ENCODE measurements at regions not wholly inside any gene's neighbourhood (a gene's known extent, or its start where the extent isn't known, plus 50 kb on each side); places are given as distances from the start of the nearest gene placed in this dataset.

GRCh38 chr18:77572537-77572936 is 322.9 kb downstream of the GALR1 start:
- DNase-seq (ENCODE audit: low read depth): no peak

DNA sequence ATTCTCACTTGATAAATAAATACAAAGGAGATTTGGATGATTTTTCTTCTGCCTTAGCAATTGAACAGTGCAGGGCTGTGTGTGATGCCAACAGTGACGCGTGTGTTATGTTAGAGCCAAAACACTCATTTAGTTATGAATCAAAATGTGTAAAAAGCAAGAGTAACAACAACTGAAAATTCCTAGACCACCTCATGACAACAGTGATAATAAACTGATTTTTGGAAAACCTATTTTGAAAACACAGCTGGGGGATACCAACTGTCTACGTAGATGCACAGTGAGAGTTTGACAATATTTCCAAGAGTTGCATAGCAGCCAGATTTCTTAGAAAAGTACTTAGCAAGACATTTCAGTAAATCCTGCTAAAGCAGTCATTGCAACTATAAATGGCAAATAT is 323.9 kb downstream of the GALR1 start:
- DNase-seq (ENCODE audit: low read depth): no peak

DNA sequence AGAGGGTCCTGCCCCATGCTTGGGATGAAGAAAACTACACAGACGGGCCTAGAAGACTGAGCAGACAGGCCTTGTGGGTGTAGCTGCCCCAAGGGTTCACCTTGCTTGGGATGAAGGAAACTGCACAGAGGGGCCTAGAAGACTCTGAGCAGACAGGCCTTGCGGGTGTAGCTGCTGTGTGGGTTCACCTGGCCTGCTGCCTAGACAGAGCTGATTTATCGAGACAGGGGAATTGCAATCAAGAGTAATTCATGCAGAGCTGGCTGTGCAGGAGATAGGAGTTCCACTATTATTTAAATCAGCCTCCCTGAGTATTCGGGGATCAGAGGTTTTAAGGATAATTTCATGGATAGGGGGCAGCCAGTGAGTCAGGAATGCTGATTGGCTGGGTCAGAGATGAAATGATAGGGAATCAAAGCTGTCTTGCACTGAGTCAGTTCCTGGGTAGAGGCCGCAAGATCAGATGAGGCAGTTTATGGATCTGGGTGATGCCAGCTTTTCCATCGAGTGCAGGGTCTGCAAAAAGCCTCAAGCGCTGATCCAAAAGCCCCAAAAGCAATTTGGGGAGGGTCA is 341.4 kb downstream of the GALR1 start:
- no peak for DNase-seq (ENCODE audit: low read depth)

GRCh38 chr18:77597726-77598125 is 348.1 kb downstream of the GALR1 start:
- no peak for DNase-seq (ENCODE audit: low read depth)

GRCh38 chr18:77600674-77601073 is 351.0 kb downstream of the GALR1 start:
- no peak for DNase-seq (ENCODE audit: low read depth)

DNA sequence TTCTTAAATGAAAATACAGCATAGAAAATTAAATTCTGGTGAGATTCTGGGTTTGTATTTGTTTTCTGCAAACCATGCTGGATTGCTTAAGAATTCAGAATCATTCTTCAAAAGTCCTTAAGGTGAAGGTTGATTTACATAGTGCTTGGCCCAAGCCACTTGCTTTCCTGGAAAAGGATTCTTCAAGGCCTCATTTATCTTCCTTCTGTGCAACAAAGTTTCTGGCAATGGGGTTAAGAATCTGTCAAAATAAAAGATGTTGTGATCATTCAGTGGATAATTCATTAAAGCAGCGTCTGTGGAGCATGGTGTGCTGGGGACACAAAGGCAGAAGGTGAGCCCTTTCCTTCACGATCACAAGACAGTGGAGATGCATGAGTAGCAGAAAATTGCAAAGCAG is 351.9 kb downstream of the GALR1 start:
- no peak for DNase-seq (ENCODE audit: low read depth)

- DNase-seq (ENCODE audit: low read depth): no peak
Measured at GRCh38 chr18:77607087-77607486, 357.4 kb downstream of the GALR1 start.

DNA sequence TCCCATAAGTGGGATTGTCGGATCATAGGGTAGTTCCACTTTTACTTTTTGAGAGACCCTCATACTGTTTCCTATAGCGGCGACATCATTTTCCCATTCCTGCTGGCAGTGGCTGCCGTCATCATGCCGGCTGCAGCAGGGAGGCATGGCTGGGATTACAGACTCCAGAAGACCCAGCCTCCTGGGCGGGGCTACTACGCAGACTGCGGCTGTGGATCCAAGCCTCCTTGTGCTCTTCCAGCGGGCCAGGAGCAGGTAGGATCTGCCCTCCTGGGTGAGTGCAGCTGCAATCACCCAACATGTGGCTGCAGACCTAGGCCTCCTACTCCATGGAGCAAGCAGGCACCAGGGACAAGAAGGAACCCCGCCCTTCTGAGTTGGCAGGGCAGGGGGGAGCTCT is 359.2 kb downstream of the GALR1 start:
- no peak for DNase-seq (ENCODE audit: low read depth)

- no peak for DNase-seq (ENCODE audit: low read depth)
Measured at GRCh38 chr18:77617694-77618093, 368.0 kb downstream of the GALR1 start.

DNA sequence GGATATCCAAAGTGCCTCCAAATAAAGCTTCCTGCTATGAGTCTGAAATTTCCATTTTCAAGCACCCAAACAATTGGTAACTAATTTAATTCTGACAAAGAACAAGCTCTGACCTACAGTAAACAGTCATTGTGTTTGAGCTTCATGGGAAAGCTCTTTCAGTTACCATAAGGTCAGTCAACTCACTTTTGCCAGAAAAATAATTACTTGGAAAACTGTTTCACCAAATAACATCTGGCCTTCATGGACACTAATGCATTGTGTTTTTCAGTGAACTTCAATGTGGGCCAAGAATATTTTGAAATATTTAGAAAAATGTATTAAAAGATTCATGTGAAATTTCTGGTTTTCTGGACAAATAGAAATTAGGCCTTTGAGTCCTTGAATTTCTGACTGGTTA is 369.9 kb downstream of the GALR1 start:
- no peak for DNase-seq (ENCODE audit: low read depth)

GRCh38 chr18:77622009-77622692 is 372.5 kb downstream of the GALR1 start:
- peak; percentile 64 for DNase-seq (ENCODE audit: low read depth)

DNA sequence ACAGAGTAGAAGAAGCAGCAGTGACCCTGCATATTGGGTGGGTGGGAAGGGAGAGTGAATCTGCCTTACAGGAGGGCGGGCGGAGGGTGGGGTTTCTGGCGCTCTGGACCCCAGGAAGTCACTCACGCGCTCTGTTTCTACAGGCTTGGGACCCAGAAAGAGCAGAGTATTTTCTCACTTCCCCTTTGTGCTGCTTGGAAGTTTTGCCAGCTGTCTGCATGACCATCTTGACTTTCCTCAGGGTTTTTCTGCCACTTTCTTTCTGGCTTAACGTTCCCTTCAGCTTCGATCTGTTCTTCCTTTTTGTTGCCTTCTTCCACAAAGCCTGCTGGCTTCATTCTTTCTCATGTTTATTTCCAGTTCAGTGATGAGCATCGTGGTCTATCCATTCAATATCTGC is 383.1 kb downstream of the GALR1 start:
- DNase-seq (ENCODE audit: low read depth): no peak

DNA sequence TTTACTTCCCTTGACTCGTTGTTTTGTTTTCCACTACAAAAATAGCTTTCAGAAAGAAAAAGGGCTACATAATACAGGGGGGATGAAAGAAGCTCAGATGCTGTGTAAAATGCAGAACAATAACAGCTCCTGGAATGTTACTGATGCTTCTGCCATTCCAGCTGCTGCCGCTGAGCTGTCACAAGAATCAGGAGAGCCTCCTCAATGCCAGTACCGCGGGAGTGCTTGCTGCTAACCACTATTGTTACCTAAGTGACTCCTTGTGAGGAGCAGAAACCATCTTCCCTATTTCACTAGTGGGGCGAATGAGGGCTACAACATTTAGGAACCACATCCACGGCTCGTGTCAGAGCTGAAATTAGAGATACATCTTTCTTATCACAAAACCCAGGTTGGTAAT is 384.8 kb downstream of the GALR1 start:
- DNase-seq (ENCODE audit: low read depth): no peak

GRCh38 chr18:77635451-77635850 is 385.8 kb downstream of the GALR1 start:
- no peak for DNase-seq (ENCODE audit: low read depth)

DNA sequence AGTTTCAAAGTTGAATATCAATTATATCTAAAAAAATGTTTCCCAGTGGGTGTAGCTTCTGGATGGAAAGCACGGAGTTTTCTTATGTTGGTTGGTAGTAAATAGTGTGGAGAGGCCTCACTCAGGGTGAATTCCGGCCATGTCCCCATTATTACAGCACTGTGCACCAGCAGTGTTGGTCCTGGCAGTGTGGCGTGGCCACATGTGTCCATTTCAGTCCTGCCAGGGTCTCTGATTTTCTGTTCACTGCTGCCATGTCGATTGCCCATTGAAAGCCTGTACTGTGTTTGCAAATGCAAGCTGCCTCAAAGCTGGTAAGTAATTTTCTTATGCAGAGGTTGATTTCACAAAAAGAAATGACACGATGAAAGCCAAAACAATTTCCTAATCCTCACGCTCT is 386.2 kb downstream of the GALR1 start:
- DNase-seq (ENCODE audit: low read depth): no peak

DNA sequence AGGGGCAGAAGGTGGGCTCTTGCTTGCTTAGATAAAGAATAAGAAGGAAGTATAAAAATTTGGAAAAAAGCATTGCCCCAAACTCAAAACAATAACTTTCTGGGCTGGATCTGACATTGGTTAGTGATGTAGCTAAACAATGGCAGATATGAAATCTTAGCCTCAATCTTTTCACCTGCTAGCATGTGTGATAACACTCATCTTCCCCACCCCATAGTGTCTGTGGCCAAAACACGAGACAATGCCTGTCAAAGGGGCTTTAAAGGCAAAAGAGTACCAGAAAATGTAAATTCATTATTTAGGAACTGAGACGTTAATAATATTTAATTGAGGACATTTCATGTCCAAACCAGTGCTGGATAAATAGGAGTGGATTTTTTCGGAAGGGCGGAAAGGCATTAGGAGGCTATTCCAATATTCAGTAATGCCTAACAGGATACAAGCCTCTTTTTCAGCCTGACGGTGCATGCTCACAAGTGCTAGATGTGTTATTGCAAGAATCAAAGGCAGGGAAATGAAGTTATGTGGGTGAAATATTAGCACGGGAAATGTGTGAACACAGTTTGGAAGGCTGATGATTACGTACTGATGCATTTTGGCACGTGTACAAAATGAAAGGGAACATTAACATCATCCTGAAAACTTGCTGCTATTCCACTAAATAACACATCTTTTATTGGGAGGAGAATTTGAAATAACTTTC is 395.7 kb downstream of the GALR1 start:
- DNase-seq (ENCODE audit: low read depth): no peak

- no peak for DNase-seq (ENCODE audit: low read depth)
Measured at GRCh38 chr18:77647472-77647871, 397.8 kb downstream of the GALR1 start.

DNA sequence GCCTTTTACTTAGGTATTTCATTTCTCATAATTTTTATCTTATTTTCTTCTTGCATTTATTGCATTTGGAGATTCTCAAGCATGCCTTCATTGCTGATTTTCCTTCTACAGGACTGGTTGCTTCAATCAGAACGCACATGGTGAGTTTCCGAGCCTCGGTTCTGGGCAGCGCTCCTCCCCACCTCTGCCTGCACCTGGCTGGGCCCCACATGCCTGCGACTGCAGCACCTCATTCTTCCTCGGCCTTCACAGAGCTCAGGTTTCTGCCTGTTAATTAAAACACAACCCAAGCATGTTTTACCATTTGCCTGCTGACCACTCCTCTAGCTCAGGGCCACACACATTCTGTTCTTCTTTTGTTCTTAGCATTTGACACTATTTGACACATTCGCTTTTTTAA is 398.8 kb downstream of the GALR1 start:
- no peak for DNase-seq (ENCODE audit: low read depth)

- peak; percentile 54 for DNase-seq (ENCODE audit: low read depth)
Measured at GRCh38 chr18:77650799-77651385, 401.2 kb downstream of the GALR1 start.

DNA sequence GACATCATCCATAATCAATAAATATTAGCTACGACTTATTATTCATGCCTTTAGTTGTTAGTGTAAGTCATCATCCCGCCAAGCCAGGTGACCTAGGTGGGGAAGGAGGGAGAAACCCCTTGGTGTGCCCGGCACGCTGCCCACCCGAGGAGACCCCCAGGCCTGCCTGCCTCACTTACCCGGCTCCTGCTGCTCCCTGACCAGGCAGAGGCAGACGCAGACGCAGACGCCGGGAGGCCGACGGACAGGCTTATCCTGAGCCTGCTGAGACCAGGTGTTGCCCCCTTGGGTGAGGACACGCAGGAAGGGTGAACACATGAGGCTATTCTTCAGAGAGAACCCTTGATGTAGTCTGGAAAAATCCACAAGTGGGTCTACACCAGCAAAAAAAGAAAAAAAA is 401.8 kb downstream of the GALR1 start:
- no peak for DNase-seq (ENCODE audit: low read depth)

DNA sequence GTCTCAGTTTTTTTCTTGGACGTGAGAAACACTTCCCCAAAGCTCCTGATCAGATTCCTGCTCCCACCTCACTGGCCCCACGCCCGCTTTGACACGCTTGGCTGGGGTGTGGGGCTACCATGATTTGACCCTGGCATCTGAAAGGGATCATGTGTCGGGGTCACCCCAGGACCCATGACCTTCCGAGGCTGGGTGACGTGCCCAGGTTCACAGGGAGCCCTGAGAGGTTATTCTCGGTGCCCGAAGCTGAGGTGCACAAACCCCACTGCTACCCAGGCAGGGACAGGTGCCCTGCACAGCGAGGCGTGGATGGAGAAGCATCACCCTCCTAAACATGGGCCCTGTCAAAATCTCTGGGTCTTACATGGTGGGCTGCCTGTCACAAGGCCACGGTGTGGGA is 404.1 kb downstream of the GALR1 start:
- no peak for DNase-seq (ENCODE audit: low read depth)

GRCh38 chr18:77654302-77654701 is 404.7 kb downstream of the GALR1 start:
- DNase-seq (ENCODE audit: low read depth): no peak

All from HT1080 (cell line).